OCI-LY7 (cell line): ENCODE measurements at regions not wholly inside any gene's neighbourhood (a gene's known extent, or its start where the extent isn't known, plus 50 kb on each side); places are given as distances from the start of the nearest gene placed in this dataset.

ENCODE experiments used
- BruUV-seq: library from RNA; stranded (reverse); fragments of 400-500 nt; replicated peaks from 2 replicates; lab custom pipeline; 2021; lab: Mats Ljungman, UMichigan
- CTCF ChIA-PET: fragments of 300-600 bp; sonication (Branson Sonifier 250); formaldehyde crosslinking; loops from one replicate; lab custom pipeline; 2022; ENCODE audit warnings: antibody characterized with exemption; ENCODE audit not compliant: unreplicated experiment; lab: Charles Lee
- POLR2A ChIA-PET: fragments of 300-600 bp; sonication (Branson Sonifier 250); formaldehyde crosslinking; loops from one replicate; lab custom pipeline; 2022; ENCODE audit warnings: antibody characterized with exemption; lab: Charles Lee
- DNase-seq: peaks from one replicate; pipeline ENCODE4 v3.0.0-alpha.2; 2015; ENCODE audit warnings: low spot score
- H2AFZ ChIP-seq: fragments of 200-600 bp; sonication (generic), shearing (Covaris generic); 2 replicates; pipeline ENCODE4 v1.6.1; 2014; ENCODE audit warnings: mild to moderate bottlenecking, antibody characterized with exemption, low read length, moderate library complexity
- H3K27ac ChIP-seq: fragments of 200-600 bp; sonication (generic); 2 replicates; pipeline ENCODE4 v1.5.1; 2014; ENCODE audit warnings: mixed run types, low read depth, mild to moderate bottlenecking, moderate library complexity, low read length, inconsistent platforms; ENCODE audit not compliant: poor library complexity, severe bottlenecking
- H3K36me3 ChIP-seq: fragments of 200-600 bp; sonication (generic); 2 replicates; pipeline ENCODE4 v1.6.1; 2014; ENCODE audit warnings: mild to moderate bottlenecking, antibody characterized with exemption, low read length, moderate library complexity, mixed read lengths; ENCODE audit not compliant: insufficient read depth
- H3K4me1 ChIP-seq: fragments of 200-600 bp; sonication (generic); 2 replicates; pipeline ENCODE4 v1.5.1; 2014; ENCODE audit warnings: mild to moderate bottlenecking, low read length; ENCODE audit not compliant: insufficient read depth, poor library complexity, severe bottlenecking
- H3K4me2 ChIP-seq: fragments of 200-600 bp; sonication (generic); 2 replicates; pipeline ENCODE4 v1.6.1; 2014; ENCODE audit warnings: mild to moderate bottlenecking, low read length
- H3K4me3 ChIP-seq: fragments of 200-600 bp; sonication (generic); 2 replicates; pipeline ENCODE4 v1.5.1; 2014; ENCODE audit warnings: mild to moderate bottlenecking, low read depth, low read length; ENCODE audit not compliant: poor library complexity, severe bottlenecking
- H3K79me2 ChIP-seq: fragments of 200-600 bp; sonication (generic); 2 replicates; pipeline ENCODE4 v1.6.1; 2016; ENCODE audit warnings: low read depth, mild to moderate bottlenecking, low read length, moderate library complexity, mixed read lengths; ENCODE audit not compliant: insufficient read depth
- H3K9me2 ChIP-seq: fragments of 200-600 bp; sonication (generic); 2 replicates; pipeline ENCODE4 v1.6.1; 2016; ENCODE audit warnings: mild to moderate bottlenecking, low read length, mixed read lengths; ENCODE audit not compliant: insufficient read depth
- H3K9me3 ChIP-seq: fragments of 200-600 bp; sonication (generic); 2 replicates; pipeline ENCODE4 v1.6.1; 2014; ENCODE audit warnings: mild to moderate bottlenecking, mixed run types, low read length, mixed read lengths
- H4K20me1 ChIP-seq: fragments of 200-600 bp; sonication (generic); 2 replicates; pipeline ENCODE4 v1.6.1; 2014; ENCODE audit warnings: mild to moderate bottlenecking, antibody characterized with exemption, low read length, moderate library complexity, mixed read lengths; ENCODE audit not compliant: insufficient read depth
- CTCF ChIP-seq: fragments of 200-600 bp; sonication (generic); conservative IDR thresholded peaks from 2 replicates; pipeline ENCODE4 v1.5.1; 2014; ENCODE audit warnings: mild to moderate bottlenecking, antibody characterized with exemption, low read length, moderate library complexity, mixed read lengths
- EZH2phosphoT487 ChIP-seq: fragments of 200-600 bp; sonication (generic); IDR thresholded peaks from 2 replicates; pipeline ENCODE4 v1.6.1; 2018; ENCODE audit warnings: low read depth, borderline replicate concordance, mild to moderate bottlenecking, mixed run types, antibody characterized with exemption, low read length, moderate library complexity, mixed read lengths
- intact Hi-C: fragments of 100-400 bp; cut with micrococcal nuclease; formaldehyde crosslinking; loops from one replicate; pipeline ENCODE4 v1.10.0; 2022; ENCODE audit not compliant: unreplicated experiment

GRCh38 chr6:11430036-11430435 is 107.5 kb upstream of the TMEM170B start:
- no peak overlapping the region for H2AFZ ChIP-seq
- intact Hi-C loops, result no loop called here
- H4K20me1 ChIP-seq, result no peaks in the 10 kb centered on the region
- H3K27ac ChIP-seq, result no peak overlapping the region
- H3K4me2 ChIP-seq, result no peak overlapping the region
- no peaks in the 10 kb centered on the region for H3K9me2 ChIP-seq
- H3K4me3 ChIP-seq, result no peak overlapping the region
- no TSS peak for BruUV-seq
- ChIA-PET POLR2A (interaction anchor here (1.0 to 2.9 kb wide), 4 partner anchors 8 to 48 kb away, joined by 3 to 10 read pairs (median 6); no protein-coding TSS in a partner anchor), CTCF (no interaction called here)
- H3K79me2 ChIP-seq, result no peaks in the 10 kb centered on the region
- H3K9me3 ChIP-seq, result no peaks in the 10 kb centered on the region
- peaks cover 17% of the 10 kb centered on the region for H3K4me1 ChIP-seq
- no peak for DNase-seq
- H3K36me3 ChIP-seq, result no peaks in the 10 kb centered on the region
- TF ChIP-seq CTCF (no peak), EZH2phosphoT487 (no peak)

GRCh38 chr6:11429577-11429976 is 108.0 kb upstream of the TMEM170B start:
- Histone ChIP-seq H3K4me3 (no peak overlapping the region), H3K9me2 (no peaks in the 10 kb centered on the region), H3K27ac (no peak overlapping the region), H4K20me1 (no peaks in the 10 kb centered on the region), H2AFZ (peak overlapping the region; percentile 75), H3K4me2 (0 out of 2 replicates have a peak overlapping the region, but pooled peaks have one; percentile 5), H3K36me3 (no peaks in the 10 kb centered on the region), H3K79me2 (no peaks in the 10 kb centered on the region), H3K4me1 (peaks cover 17% of the 10 kb centered on the region), H3K9me3 (no peaks in the 10 kb centered on the region)
- ChIA-PET CTCF (interaction anchor here (0.7 kb wide), 1 partner anchor 256 kb away, joined by 3 read pairs; no protein-coding TSS in a partner anchor), POLR2A (interaction anchor here (0.5 to 2.9 kb wide), 7 partner anchors 9 to 48 kb away, joined by 3 to 10 read pairs (median 6); no protein-coding TSS in a partner anchor)
- BruUV-seq, result no TSS peak
- no peak for TF ChIP-seq CTCF
- DNase-seq, result no peak
- intact Hi-C loops, result no loop called here

- Histone ChIP-seq H3K79me2 (no peaks in the 10 kb centered on the region), H3K4me2 (peak overlapping the region; percentile 5; the same call in 1 of the 2 replicates), H3K4me1 (peaks cover 17% of the 10 kb centered on the region), H4K20me1 (no peaks in the 10 kb centered on the region), H3K9me2 (no peaks in the 10 kb centered on the region), H3K36me3 (no peaks in the 10 kb centered on the region), H2AFZ (peak overlapping the region; percentile 75), H3K9me3 (no peaks in the 10 kb centered on the region), H3K4me3 (no peak overlapping the region), H3K27ac (no peak overlapping the region)
- no peak for TF ChIP-seq CTCF
- TF ChIP-seq EZH2phosphoT487, result no peak
- ChIA-PET CTCF (interaction anchor here (0.6 to 0.7 kb wide), 2 partner anchors 16 to 255 kb away, joined by 3 read pairs; no protein-coding TSS in a partner anchor), POLR2A (interaction anchor here (0.6 to 2.9 kb wide), 10 partner anchors 9 to 898 kb away, joined by 3 to 10 read pairs (median 4); partner anchors contain the start of gene NEDD9)
- peak; percentile 18 for DNase-seq
- intact Hi-C loops, result no loop called here
- no TSS peak for BruUV-seq
Measured at GRCh38 chr6:11428895-11429294, 108.7 kb upstream of the TMEM170B start.
